Esophagus muscularis mucosa (tissue), 4 donors: ENCODE measurements at regions not wholly inside any gene's neighbourhood (a gene's known extent, or its start where the extent isn't known, plus 50 kb on each side); places are given as distances from the start of the nearest gene placed in this dataset.

Experiments used
- DNase-seq: peaks from one replicate; pipeline ENCODE4 v3.0.0-alpha.2; 2017; ENCODE audit errors: extremely low spot score
- H3K27ac ChIP-seq, 4 donors: fragments of 200-600 bp; sonication (generic); replicated peaks in 1 of 4; 1 replicate in 3 of 4; 2 replicates in 1 of 4; pipeline ENCODE4 v1.5.1; 2016 to 2019; ENCODE audit warnings: mild to moderate bottlenecking in 1 of 4
- H3K27me3 ChIP-seq, 4 donors: fragments of 200-600 bp; sonication (generic); one replicate each; pipeline versions ENCODE4 v1.5.1 to v1.6.0; 2016 to 2019
- H3K36me3 ChIP-seq, 4 donors: fragments of 200-600 bp; sonication (generic); one replicate each; pipeline ENCODE4 v1.5.1; 2016 to 2019
- H3K4me1 ChIP-seq, 4 donors: fragments of 200-600 bp; sonication (generic); one replicate each; pipeline ENCODE4 v1.5.1; 2016 to 2019
- H3K4me3 ChIP-seq, 4 donors: fragments of 200-600 bp; sonication (generic); 1 replicate in 2 of 4; 2 replicates in 2 of 4; pipeline ENCODE4 v1.5.1; 2016 to 2019; ENCODE audit warnings: mild to moderate bottlenecking in 4 of 4, moderate library complexity in 1 of 4
- H3K9me3 ChIP-seq, 4 donors: fragments of 200-600 bp; sonication (generic); 1 replicate in 3 of 4; 2 replicates in 1 of 4; pipeline ENCODE4 v1.5.1; 2016 to 2019
- CTCF ChIP-seq, 3 experiments: fragments of 200-600 bp in 2 of 3; fragments of 450-650 bp in 1 of 3; sonication (generic) in 2 of 3; IDR thresholded peaks; one replicate each; pipeline ENCODE4 v1.5.1; 2017 to 2019; ENCODE audit warnings: antibody characterized with exemption in 3 of 3, mild to moderate bottlenecking in 2 of 3, moderate library complexity in 1 of 3
- EP300 ChIP-seq: sonication (generic); formaldehyde crosslinking; IDR thresholded peaks from one replicate; pipeline ENCODE4 v1.6.1; 2017; ENCODE audit warnings: antibody characterized with exemption
- POLR2A ChIP-seq: fragments of 450-650 bp; IDR thresholded peaks from one replicate; pipeline ENCODE4 v1.6.1; 2017; ENCODE audit warnings: antibody characterized with exemption, moderate library complexity, mild to moderate bottlenecking, low read depth
- POLR2AphosphoS5 ChIP-seq, 2 donors: sonication (generic); formaldehyde crosslinking; IDR thresholded peaks; one replicate each; pipeline ENCODE4 v1.6.1; 2017; ENCODE audit warnings: antibody characterized with exemption in 2 of 2
- WGBS: methylation state at CpG from one replicate; pipeline ENCODE4 v1.1.5; 2018; 5-methylcytosine and 5-hydroxymethylcytosine counted together
- intact Hi-C: fragments of 100-400 bp; cut with DNase I; formaldehyde crosslinking; loops from one replicate; pipeline ENCODE4 v1.15.1; 2023

DNA sequence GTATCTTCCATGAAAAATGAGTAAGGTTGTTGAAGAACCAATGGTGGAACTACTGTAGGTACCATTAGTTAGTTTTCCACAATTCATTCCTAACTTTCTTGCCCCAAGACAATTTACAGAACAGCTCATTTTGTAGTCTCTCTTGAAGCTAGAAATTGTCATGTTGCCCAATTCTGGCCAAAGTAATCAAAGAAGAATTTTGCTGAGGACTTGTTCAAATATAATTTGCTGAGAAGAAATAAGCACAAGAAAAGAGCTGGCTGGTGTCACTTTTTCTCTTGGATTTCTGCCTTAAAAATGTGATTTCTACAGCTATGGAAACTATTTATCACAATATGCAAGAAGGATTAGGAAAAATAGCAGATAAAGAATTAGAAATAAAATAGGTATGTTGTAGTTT, 199.2 kb upstream of the SEMA3A start:
- no peak for DNase-seq
- TF ChIP-seq POLR2A (no peak), CTCF (IDR thresholded peaks at IDR 0.05) (no peak), EP300 (no peak), POLR2AphosphoS5 (IDR thresholded peaks at IDR 0.05) (no peak)
- Histone ChIP-seq H3K4me1 (peaks cover 0 to 7% (median 5%) of the 10 kb centered on the region in 4 donors), H3K27ac (no peak overlapping the region), H3K27me3 (no peaks in the 10 kb centered on the region), H3K4me3 (no peak overlapping the region), H3K9me3 (no peaks in the 10 kb centered on the region), H3K36me3 (no peaks in the 10 kb centered on the region)
- intact Hi-C loops: loop anchor here (10.0 kb wide), 1 partner anchor 59 kb away; no protein-coding TSS in a partner anchor

DNA sequence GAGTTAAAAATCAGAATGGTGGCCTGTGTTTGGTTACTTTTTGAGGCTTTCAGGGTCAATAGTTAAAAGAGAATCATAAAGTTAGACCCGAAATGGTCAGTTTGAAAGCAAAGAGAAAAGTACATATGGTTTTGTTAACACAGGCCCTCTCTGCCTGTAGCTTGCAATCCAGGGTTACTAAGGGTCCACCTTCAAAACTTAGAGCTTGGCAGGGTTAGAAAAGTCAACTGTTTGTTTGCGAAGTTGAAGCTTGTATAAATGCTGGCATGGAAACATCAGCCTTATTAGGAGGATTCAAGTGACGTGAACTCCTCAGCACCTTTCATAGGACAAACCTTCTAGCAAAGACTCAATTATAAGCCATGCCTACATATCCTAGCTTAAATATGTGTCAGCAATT, 196.3 kb upstream of the SEMA3A start:
- Histone ChIP-seq H3K27me3 (no peaks in the 10 kb centered on the region), H3K27ac (no peak overlapping the region), H3K4me3 (no peak overlapping the region), H3K9me3 (no peaks in the 10 kb centered on the region), H3K36me3 (no peaks in the 10 kb centered on the region), H3K4me1 (peaks cover 0 to 7% (median 5%) of the 10 kb centered on the region in 4 donors)
- TF ChIP-seq CTCF (IDR thresholded peaks at IDR 0.05) (no peak), POLR2AphosphoS5 (IDR thresholded peaks at IDR 0.05) (no peak), POLR2A (no peak), EP300 (no peak)
- intact Hi-C loops: loop anchor here (10.0 kb wide), 1 partner anchor 56 kb away; no protein-coding TSS in a partner anchor
- DNase-seq: no peak
- 79% methylated on average over 3 of the region's 3 CpGs for WGBS

DNA sequence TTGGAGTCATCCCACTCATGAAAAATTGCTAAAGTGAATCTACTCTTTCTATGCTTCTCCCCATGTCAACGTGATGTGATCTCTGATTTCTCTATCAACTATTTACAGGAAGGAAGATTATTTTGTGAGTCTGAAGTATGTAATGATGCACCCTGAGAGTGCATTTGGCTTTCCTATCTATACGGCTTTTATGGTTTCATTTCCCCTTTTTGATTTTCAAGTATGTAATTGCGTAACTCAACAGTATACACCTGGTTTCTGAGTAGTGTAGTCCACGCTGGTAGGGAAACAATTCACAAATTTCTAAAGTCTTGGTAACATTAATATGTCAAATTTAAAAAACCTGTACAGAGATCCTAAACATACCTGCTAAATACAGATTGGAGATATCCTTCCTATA, 194.7 kb upstream of the SEMA3A start:
- Histone ChIP-seq H3K4me3 (no peak overlapping the region), H3K36me3 (no peaks in the 10 kb centered on the region), H3K9me3 (no peaks in the 10 kb centered on the region), H3K4me1 (peaks cover 0 to 7% (median 5%) of the 10 kb centered on the region in 4 donors), H3K27ac (no peak overlapping the region), H3K27me3 (no peaks in the 10 kb centered on the region)
- intact Hi-C loops: no loop called here
- DNase-seq: no peak
- TF ChIP-seq CTCF (IDR thresholded peaks at IDR 0.05): no peak
- TF ChIP-seq EP300: no peak
- no peak for TF ChIP-seq POLR2AphosphoS5 (IDR thresholded peaks at IDR 0.05)
- no peak for TF ChIP-seq POLR2A
- WGBS: 84% methylated on average over 4 of the region's 4 CpGs

DNA sequence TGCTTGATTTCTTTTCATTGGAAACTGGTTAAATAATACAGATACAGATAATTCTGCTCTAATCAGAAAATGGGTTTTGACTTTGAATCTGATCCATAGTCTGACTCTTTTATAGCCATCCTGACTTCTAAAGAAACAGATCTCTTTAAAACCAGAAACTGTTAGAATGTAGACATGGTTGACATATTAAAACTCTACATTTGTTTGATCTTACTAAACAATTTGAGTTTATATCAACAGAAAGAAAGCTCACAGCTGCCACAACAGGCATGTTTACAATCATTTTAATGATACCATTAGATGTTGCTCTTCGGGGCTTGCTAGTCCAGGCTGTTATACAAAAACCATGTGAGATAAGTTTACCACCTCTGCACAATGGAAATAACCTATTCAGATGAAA, 193.0 kb upstream of the SEMA3A start:
- H3K9me3 ChIP-seq: no peaks in the 10 kb centered on the region
- intact Hi-C loops: no loop called here
- H3K4me1 ChIP-seq: no peaks in the 10 kb centered on the region
- WGBS: 61% methylated on average over 1 of the region's 1 CpG
- H3K36me3 ChIP-seq: no peaks in the 10 kb centered on the region
- H3K27ac ChIP-seq: no peak overlapping the region
- DNase-seq: no peak
- TF ChIP-seq POLR2A (no peak), CTCF (IDR thresholded peaks at IDR 0.05) (no peak), EP300 (no peak), POLR2AphosphoS5 (IDR thresholded peaks at IDR 0.05) (no peak)
- H3K4me3 ChIP-seq: no peak overlapping the region
- no peaks in the 10 kb centered on the region for H3K27me3 ChIP-seq

DNA sequence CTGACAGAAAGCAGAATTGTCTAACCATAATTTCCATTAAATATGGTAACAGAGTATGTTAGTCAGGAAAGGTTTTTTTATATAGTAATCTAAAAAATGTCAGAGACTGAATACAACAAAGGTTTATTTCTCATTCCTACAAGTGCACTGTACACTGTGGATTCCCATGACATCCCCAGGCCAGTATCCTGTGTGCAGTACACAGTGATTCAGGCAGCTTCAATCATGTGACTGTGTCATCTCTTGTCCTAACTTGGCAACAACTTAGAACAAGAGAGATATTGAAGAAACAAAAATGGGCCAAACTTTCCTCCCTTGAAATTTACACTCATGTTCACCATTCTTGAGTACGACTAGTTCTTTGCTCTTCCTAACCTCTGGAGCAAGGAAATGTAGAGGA, 189.8 kb upstream of the SEMA3A start:
- Histone ChIP-seq H3K27me3 (no peaks in the 10 kb centered on the region), H3K9me3 (no peaks in the 10 kb centered on the region), H3K36me3 (no peaks in the 10 kb centered on the region), H3K4me3 (no peak overlapping the region), H3K4me1 (no peaks in the 10 kb centered on the region), H3K27ac (no peak overlapping the region)
- TF ChIP-seq POLR2AphosphoS5 (IDR thresholded peaks at IDR 0.05) (no peak), EP300 (no peak), POLR2A (no peak), CTCF (IDR thresholded peaks at IDR 0.05) (no peak)
- no peak for DNase-seq
- intact Hi-C loops: no loop called here
- 75% methylated on average over 1 of the region's 1 CpG for WGBS
